ENCODE measurements at regions not wholly inside any gene's neighbourhood (a gene's known extent, or its start where the extent isn't known, plus 50 kb on each side); places are given as distances from the start of the nearest gene placed in this dataset.

- Mint-ChIP-seq H3K36me3 (ENCODE audit: low read depth) (no peaks in the 10 kb centered on the region), H3K4me1 (ENCODE audit: low read depth) (no peaks in the 10 kb centered on the region), H3K27me3 (ENCODE audit: insufficient read depth) (no peaks in the 10 kb centered on the region), H3K9me3 (peaks cover 54% of the 10 kb centered on the region), H3K4me3 (no peak overlapping the region), H3K27ac (no peak overlapping the region)
- TF ChIP-seq CTCF (IDR thresholded peaks at IDR 0.05): no peak
- no peak for DNase-seq
Measured at GRCh38 chr9:104412238-104412637, 91.8 kb upstream of the OR13F1 start.

- H3K27me3 Mint-ChIP-seq (ENCODE audit: insufficient read depth): peaks cover 2% of the 10 kb centered on the region; the same call in 1 of the 2 replicates
- no peaks in the 10 kb centered on the region for H3K36me3 Mint-ChIP-seq (ENCODE audit: low read depth)
- H3K4me3 Mint-ChIP-seq: no peak overlapping the region
- no peak for DNase-seq
- H3K27ac Mint-ChIP-seq: no peak overlapping the region
- TF ChIP-seq CTCF (IDR thresholded peaks at IDR 0.05): no peak
- no peaks in the 10 kb centered on the region for H3K4me1 Mint-ChIP-seq (ENCODE audit: low read depth)
- peaks cover 42% of the 10 kb centered on the region for H3K9me3 Mint-ChIP-seq
Measured at GRCh38 chr9:104416470-104416869, 87.6 kb upstream of the OR13F1 start.

GRCh38 chr9:104417296-104417695, 86.8 kb upstream of the OR13F1 start:
- H3K27me3 Mint-ChIP-seq (ENCODE audit: insufficient read depth): peaks cover 2% of the 10 kb centered on the region; the same call in 1 of the 2 replicates
- H3K27ac Mint-ChIP-seq: no peak overlapping the region
- H3K9me3 Mint-ChIP-seq: peaks cover 39% of the 10 kb centered on the region

GRCh38 chr9:104429031-104429546, 75.0 kb upstream of the OR13F1 start:
- DNase-seq: no peak
- TF ChIP-seq CTCF (IDR thresholded peaks at IDR 0.05): no peak
- H3K27ac Mint-ChIP-seq: no peak overlapping the region
- no peaks in the 10 kb centered on the region for H3K4me1 Mint-ChIP-seq (ENCODE audit: low read depth)
- no peak overlapping the region for H3K4me3 Mint-ChIP-seq
- H3K9me3 Mint-ChIP-seq: peaks cover 46% of the 10 kb centered on the region
- no peaks in the 10 kb centered on the region for H3K36me3 Mint-ChIP-seq (ENCODE audit: low read depth)
- H3K27me3 Mint-ChIP-seq (ENCODE audit: insufficient read depth): no peaks in the 10 kb centered on the region

More at GRCh38 chr9:104417296-104417695, 86.8 kb upstream of the OR13F1 start:
- no peak overlapping the region for H3K4me3 Mint-ChIP-seq
- no peaks in the 10 kb centered on the region for H3K4me1 Mint-ChIP-seq (ENCODE audit: low read depth)
- no peak for TF ChIP-seq CTCF (IDR thresholded peaks at IDR 0.05)
- DNase-seq: no peak
- no peaks in the 10 kb centered on the region for H3K36me3 Mint-ChIP-seq (ENCODE audit: low read depth)

GRCh38 chr9:104435059-104435458, 69.0 kb upstream of the OR13F1 start:
- Mint-ChIP-seq H3K9me3 (peaks cover 43% of the 10 kb centered on the region), H3K36me3 (ENCODE audit: low read depth) (no peaks in the 10 kb centered on the region), H3K4me1 (ENCODE audit: low read depth) (no peaks in the 10 kb centered on the region), H3K4me3 (no peak overlapping the region), H3K27ac (no peak overlapping the region), H3K27me3 (ENCODE audit: insufficient read depth) (no peaks in the 10 kb centered on the region)
- DNase-seq: no peak
- TF ChIP-seq CTCF (IDR thresholded peaks at IDR 0.05): no peak

- Mint-ChIP-seq H3K9me3 (peaks cover 59% of the 10 kb centered on the region), H3K27ac (no peak overlapping the region), H3K36me3 (ENCODE audit: low read depth) (no peaks in the 10 kb centered on the region), H3K27me3 (ENCODE audit: insufficient read depth) (no peaks in the 10 kb centered on the region; the same call in 1 of the 2 replicates), H3K4me3 (no peak overlapping the region), H3K4me1 (ENCODE audit: low read depth) (no peaks in the 10 kb centered on the region)
- no peak for TF ChIP-seq CTCF (IDR thresholded peaks at IDR 0.05)
- DNase-seq: no peak
Measured at GRCh38 chr9:104448036-104448435, 56.0 kb upstream of the OR13F1 start.
